H54 (cell line): ENCODE measurements at regions not wholly inside any gene's neighbourhood (a gene's known extent, or its start where the extent isn't known, plus 50 kb on each side); places are given as distances from the start of the nearest gene placed in this dataset.

Experiments used
- DNase-seq: peaks from one replicate; pipeline ENCODE4 v3.0.0; 2011; ENCODE audit warnings: low spot score, mixed read lengths; ENCODE audit not compliant: insufficient read length
- FAIRE-seq: peaks from 3 replicates; lab custom pipeline; 2011; peaks lifted over from hg19 to GRCh38; lab: Jason Lieb, UNC
- POLR2A ChIP-seq: IDR thresholded peaks from 2 replicates; pipeline ENCODE4 v1.6.1; 2011; ENCODE audit warnings: low read depth, mild to moderate bottlenecking, low read length

- TF ChIP-seq POLR2A, result no peak
- DNase-seq, result no peak
- FAIRE-seq, result no peak
These were observed 311.0 kb upstream of the JARID2 start for GRCh38 chr6:14934844-14935243.

- TF ChIP-seq POLR2A, result no peak
- no peak for DNase-seq
- no peak for FAIRE-seq
These were observed 309.0 kb upstream of the JARID2 start for GRCh38 chr6:14936861-14937260.

DNA sequence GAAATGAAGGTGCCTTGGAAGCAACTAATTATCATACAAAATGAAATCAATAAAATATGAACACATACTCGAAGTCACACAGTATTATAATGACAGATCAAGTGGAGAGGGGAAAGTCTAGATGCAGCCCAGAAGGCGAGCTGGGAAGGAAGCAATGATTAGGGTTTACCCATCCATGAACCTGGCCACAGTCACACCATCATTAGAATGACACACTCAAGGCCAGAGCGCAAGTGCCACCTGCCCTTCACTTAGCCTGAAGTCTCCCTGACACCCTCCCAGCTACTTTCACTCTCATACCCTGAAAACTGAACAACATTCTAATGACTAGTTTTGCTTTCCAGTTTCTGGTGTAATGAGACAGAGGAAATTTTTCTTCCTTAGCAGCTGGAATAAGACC is 302.8 kb upstream of the JARID2 start:
- FAIRE-seq (no peak), DNase-seq (no peak)
- TF ChIP-seq POLR2A, result no peak

DNA sequence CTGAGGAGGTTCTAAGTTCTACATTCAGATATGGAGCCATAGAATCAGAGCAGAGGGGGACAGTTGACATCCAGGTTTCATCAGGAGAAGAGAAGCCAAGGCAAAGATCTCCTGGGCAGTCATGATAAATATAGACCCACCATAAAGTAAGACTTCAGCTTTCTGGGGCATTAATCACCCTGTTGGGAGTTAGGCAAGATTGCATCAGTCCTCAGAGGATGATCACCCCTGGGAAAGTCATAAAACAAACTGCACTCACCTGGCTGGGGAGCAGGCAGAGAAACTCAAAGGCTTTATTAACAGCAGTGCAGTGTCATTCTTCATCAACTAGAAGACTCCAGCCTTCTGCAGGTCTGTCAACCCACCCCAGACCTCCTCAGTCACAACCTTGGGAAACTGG is 301.3 kb upstream of the JARID2 start:
- DNase-seq (no peak), FAIRE-seq (no peak)
- no peak for TF ChIP-seq POLR2A

DNA sequence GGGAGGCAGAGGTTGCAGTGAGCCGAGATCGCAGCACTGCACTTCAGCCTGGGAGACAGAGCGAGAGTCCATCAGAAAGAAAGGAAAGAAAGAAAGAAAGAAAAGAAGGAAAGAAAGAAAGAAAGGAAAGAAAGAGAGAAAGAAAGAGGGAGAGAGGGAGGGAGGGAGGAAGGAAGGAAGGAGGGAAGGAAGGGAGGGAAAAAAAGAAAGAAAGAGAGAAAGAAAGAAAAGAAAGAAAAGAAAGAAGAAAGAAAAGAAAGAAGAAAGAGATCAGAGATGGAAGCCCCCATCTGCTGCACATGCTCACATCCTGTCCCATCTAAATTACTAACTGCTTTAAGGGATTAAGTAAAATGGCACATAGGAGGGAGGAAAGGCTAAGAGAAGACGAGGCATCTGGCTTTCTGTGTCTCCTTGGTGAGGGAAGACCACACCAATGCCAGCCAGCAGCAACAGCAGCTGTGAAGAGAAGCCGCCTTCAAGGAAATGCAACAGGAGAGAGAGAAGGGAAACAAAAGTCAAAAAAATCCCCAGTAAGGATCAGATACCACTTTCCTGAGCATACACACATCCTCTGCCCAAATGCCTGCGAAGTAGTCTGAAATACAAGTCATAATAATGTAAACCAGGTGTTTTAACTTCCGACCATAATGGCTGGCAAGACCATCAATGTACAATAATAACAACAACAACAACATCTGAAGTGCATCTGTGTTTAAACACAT is 300.2 kb upstream of the JARID2 start:
- no peak for TF ChIP-seq POLR2A
- FAIRE-seq (no peak), DNase-seq (no peak)

DNA sequence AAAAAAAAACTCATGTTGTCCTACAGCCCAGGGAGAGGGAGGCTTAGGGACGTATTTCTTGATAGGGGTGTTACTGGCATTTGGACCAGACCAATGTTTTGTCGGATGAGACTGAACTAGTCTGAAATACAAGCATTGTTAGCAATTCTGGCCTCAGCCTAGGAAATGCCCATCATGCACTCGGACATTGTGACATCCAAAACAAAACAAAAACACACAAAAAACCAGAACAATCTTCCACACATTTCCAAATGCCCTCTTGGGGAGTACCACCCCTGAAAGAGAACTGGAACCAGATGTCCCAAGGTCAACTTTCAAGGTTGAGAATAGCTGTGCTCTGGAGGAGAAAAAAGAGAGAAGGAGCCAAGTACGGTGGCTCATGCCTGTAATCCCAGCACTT is 299.1 kb upstream of the JARID2 start:
- DNase-seq (no peak), FAIRE-seq (no peak)
- TF ChIP-seq POLR2A, result no peak

DNA sequence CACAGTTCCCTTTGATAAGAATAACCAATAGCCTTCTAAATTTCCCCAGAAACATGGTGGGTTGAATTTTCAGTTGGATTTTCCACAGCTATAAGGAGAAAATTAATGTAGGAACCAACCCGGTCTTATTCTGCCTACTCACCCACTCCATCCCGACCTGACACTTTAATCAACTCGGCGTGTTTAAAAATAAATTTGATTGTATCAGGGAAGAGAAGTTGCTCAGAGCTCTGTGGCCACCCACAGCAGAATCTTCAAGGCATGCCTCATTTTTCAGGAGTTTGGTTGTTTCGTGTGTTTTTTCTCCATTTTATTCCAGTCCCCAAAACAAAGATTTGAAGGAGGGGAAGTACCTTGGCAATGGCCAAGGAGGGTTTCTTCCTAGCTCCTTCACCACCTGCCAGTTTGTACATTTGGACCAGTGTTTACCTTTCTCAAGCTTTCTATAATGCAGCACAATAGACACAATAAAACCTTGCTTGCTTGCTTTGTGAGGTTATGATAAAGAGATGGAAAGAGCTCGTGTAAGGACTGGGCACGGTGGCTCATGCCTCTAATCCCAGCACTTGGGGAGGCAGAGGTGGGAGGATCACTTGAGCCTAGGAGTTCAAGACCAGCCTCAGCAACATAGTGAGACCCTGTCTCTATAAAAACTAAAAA is 297.2 kb upstream of the JARID2 start:
- DNase-seq, result no peak
- FAIRE-seq, result no peak
- no peak for TF ChIP-seq POLR2A

DNA sequence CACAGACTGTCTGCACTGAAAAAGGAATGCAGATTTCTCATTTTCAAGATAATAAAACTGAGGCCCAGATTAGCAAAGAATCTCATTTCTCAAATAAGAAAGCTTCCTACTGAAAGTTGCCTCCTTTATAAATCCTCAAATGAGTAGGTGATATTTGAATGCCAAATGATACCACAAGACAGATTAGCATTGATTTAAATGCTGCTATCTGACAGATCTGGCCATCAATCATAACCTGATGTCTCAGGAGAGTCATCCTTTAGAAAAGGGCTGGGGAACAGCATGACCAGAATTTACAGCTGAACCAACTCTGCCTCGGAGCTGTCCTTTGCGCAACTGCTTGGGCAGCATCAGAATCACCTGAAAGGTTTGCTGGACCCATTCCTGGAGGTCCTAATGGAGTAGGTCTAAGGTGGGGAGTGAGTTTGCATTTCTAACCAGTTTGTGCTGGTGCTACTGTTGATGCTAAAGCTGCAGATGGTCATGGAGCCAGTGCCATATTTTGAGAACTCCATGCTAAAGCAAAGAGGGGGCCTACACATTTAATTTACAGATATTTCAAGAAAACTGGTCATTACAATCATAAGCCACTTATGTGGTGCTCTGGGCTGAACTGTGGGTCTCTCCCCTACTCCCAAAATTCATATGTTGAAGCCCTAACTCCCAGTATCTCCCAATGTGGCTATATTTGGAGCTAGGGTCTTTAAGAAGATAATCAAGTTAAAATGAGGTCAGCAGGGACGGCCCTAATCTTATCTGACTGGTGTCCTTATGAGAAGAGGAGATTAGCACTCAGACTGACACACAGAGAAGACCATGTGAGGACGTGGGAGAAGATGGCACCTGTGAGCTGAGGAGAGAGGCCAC is 295.5 kb upstream of the JARID2 start:
- FAIRE-seq, result no peak
- TF ChIP-seq POLR2A, result no peak
- DNase-seq, result no peak

DNA sequence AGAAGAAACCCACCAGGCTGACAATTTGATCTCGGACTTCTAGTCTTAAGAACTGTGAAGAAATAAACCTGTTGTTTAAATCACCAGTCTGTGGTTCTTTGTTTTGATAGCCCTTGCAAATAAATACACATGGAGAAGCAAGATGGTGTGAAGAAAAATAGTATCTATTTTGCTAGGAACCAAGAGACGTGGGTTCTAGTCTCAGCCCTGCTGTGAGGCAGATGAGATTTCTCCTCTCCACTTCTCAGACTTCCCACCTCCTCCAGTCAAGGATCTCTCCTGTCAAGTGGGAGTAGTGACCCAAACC is 294.9 kb upstream of the JARID2 start:
- DNase-seq (no peak), FAIRE-seq (no peak)
- no peak for TF ChIP-seq POLR2A

DNA sequence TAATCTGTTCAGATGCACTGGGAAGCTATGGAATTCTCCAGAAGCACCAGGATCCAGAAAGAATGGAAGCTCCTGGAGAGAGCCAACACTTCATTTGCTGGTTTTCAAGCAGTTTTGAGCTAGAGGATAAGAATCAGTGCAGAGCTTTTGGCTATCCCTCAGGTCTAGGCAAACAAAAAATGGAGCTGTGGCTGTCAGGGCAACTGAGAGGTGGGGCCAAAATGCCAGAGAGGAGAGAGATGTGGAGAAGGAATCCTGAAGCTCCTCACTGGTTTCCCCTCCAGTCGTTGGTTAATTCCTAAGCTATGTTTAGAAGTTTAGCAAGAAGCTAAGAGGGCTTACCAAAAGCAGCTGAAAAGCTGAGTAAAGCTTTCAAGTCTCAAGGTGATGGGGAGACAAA is 294.2 kb upstream of the JARID2 start:
- TF ChIP-seq POLR2A, result no peak
- no peak for FAIRE-seq
- no peak for DNase-seq

GRCh38 chr6:14953836-14954235 is 292.0 kb upstream of the JARID2 start:
- no peak for FAIRE-seq
- TF ChIP-seq POLR2A, result no peak
- no peak for DNase-seq

GRCh38 chr6:14957355-14958059 is 288.4 kb upstream of the JARID2 start:
- TF ChIP-seq POLR2A, result no peak
- FAIRE-seq (no peak), DNase-seq (no peak)

DNA sequence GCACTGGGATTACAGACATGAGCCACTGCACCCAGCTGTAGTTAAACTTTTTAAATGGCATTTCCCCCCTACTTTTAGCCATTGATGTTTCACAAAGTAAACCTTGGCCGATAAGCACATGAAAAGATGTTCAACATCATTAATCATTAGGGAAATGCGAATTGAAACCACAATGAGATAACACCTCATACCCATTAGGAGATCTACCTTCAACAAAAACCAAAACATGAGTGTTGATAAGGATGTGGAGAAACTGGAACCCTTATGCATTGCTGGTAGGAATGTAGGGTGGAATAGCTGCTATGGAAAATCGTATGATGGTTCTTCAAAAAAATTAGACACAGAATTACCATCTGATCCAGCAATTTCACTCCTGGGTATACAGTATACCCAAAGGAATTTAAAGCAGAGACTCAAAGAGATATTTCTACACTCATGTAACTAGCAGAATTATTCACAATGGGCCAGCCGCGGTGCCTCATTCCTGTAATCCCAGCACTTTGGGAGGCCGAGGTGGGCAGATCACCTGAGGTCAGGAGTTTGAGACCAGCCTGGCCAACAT is 286.5 kb upstream of the JARID2 start:
- DNase-seq, result no peak
- TF ChIP-seq POLR2A, result no peak
- FAIRE-seq, result no peak
